ENCODE measurements at regions not wholly inside any gene's neighbourhood (a gene's known extent, or its start where the extent isn't known, plus 50 kb on each side); places are given as distances from the start of the nearest gene placed in this dataset.

DNA sequence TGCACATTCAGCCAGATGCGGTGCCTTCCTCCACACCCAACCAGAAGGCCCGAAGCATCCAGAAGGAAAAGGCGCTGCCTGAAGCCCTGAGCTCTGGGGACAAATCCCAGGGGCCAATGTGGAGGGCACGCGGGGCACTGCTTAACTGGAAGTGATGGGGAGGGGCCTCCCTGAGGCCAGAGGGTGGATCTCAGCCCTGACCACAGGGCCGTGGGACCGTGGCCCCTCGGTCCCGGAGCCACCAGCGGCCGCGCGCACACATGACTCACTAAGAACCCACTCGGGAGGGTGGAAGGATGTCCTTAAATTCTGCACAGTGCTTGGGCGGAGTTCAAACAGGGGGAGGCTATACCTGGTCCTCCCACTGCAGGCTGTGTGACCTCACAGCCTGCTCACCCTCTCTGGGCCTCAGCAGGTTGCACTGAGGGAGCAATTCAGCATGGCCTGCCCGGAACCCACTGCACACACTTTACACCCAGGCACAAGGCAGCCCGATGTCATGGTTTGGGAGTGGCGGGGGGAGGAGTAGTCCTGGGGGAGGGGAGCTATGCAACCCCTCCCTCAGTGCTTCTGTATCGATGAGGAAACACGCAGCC, 89.5 kb downstream of the RFLNA start:
- TF ChIP-seq, protein P1, sequence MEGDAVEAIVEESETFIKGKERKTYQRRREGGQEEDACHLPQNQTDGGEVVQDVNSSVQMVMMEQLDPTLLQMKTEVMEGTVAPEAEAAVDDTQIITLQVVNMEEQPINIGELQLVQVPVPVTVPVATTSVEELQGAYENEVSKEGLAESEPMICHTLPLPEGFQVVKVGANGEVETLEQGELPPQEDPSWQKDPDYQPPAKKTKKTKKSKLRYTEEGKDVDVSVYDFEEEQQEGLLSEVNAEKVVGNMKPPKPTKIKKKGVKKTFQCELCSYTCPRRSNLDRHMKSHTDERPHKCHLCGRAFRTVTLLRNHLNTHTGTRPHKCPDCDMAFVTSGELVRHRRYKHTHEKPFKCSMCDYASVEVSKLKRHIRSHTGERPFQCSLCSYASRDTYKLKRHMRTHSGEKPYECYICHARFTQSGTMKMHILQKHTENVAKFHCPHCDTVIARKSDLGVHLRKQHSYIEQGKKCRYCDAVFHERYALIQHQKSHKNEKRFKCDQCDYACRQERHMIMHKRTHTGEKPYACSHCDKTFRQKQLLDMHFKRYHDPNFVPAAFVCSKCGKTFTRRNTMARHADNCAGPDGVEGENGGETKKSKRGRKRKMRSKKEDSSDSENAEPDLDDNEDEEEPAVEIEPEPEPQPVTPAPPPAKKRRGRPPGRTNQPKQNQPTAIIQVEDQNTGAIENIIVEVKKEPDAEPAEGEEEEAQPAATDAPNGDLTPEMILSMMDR (IDR thresholded peaks at IDR 0.05; ENCODE audit: low read length), result no peak
- no peak for TF ChIP-seq EZH2 (IDR thresholded peaks at IDR 0.05; ENCODE audit: borderline replicate concordance, low read length)
